A549 (cell line): ENCODE measurements at regions not wholly inside any gene's neighbourhood (a gene's known extent, or its start where the extent isn't known, plus 50 kb on each side); places are given as distances from the start of the nearest gene placed in this dataset.

ENCODE experiments used
- KDM1A ChIP-seq: fragments of 200-600 bp; sonication (generic); IDR thresholded peaks from 2 replicates; pipeline ENCODE4 v1.6.1; 2016; ENCODE audit warnings: low read depth, mild to moderate bottlenecking
- PHF8 ChIP-seq: fragments of 200-600 bp; sonication (generic); IDR thresholded peaks from 2 replicates; pipeline ENCODE4 v1.6.1; 2016; ENCODE audit warnings: low read depth, mild to moderate bottlenecking, antibody characterized with exemption, moderate library complexity, borderline replicate concordance
- POLR2A ChIP-seq: IDR thresholded peaks from 2 replicates; pipeline ENCODE4 v1.6.1; 2012; ENCODE audit warnings: mild to moderate bottlenecking, low read length

GRCh38 chr7:35424869-35425495 is 171.1 kb upstream of the TBX20 start:
- no peak for TF ChIP-seq PHF8
- no peak for TF ChIP-seq POLR2A
- no peak for TF ChIP-seq KDM1A
